ENCODE measurements at regions not wholly inside any gene's neighbourhood (a gene's known extent, or its start where the extent isn't known, plus 50 kb on each side); places are given as distances from the start of the nearest gene placed in this dataset.

DNA sequence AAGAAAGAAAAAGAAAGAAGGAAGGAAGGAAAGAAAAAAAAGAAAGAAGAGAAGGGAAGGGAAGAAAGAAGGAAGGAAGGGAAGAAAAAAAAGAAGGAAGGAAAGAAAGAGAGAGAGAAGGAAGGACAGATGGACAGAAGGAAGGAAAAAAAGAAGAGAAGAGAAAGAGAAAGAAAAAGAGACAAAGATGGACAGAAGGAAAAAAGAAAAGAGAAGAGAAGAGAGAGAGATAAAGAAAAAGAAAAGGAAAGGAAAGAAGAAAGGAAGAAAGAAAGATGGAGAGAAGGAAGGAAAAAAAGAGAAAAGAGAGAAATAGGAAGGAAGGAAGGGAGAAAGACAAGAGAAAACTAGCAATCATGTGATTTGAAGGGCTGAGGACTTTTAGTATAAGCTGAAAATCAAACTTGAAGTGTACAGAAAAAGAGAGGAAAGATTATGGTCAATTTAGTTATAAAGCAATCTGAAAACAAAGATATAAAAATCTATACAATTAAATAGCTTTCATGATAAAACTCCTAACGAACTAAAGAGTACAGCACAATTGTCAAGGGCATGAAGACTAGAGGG lies 115.3 kb downstream of the LTN1 start:
- Histone ChIP-seq H3K36me3 (ENCODE audit: insufficient read depth, low read length) (peaks cover 86% of the 10 kb centered on the region), H3K4me3 (ENCODE audit: low read length) (no peak overlapping the region), H3K4me1 (ENCODE audit: insufficient read depth, low read length) (no peaks in the 10 kb centered on the region), H3K9me3 (ENCODE audit: insufficient read depth, low read depth, low read length) (no peaks in the 10 kb centered on the region), H3K27me3 (ENCODE audit: insufficient read depth, low read length) (no peaks in the 10 kb centered on the region), H3K9ac (ENCODE audit: low read depth, low read length) (no peak overlapping the region), H3K27ac (ENCODE audit: low read depth, low read length) (no peak overlapping the region)
- WGBS: 100% methylated on average over 1 of the region's 1 CpG

DNA sequence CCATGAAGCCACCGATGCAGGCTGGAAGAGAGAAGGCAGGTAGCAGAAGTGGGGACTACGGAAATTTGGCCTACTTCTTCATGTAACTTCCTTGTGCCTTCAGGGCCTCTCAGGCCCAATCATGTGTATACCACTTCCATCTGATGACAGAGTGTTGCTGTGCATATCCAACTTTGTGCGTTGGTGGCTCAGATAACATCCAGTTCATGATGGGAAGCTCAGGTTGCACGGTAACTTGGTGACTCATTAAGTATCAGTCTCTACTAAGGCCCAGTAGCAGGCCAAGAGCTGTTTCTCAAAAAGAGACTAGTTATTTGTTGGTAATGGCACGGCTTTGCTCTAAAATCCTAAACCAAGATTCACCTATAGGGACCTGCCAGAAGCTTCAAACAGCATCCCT lies 117.6 kb downstream of the LTN1 start:
- Histone ChIP-seq H3K4me1 (ENCODE audit: insufficient read depth, low read length) (no peaks in the 10 kb centered on the region), H3K27me3 (ENCODE audit: insufficient read depth, low read length) (no peaks in the 10 kb centered on the region), H3K27ac (ENCODE audit: low read depth, low read length) (no peak overlapping the region), H3K9me3 (ENCODE audit: insufficient read depth, low read depth, low read length) (no peaks in the 10 kb centered on the region), H3K9ac (ENCODE audit: low read depth, low read length) (no peak overlapping the region), H3K4me3 (ENCODE audit: low read length) (no peak overlapping the region), H3K36me3 (ENCODE audit: insufficient read depth, low read length) (peaks cover 78% of the 10 kb centered on the region)
- 77% methylated on average over 5 of the region's 5 CpGs for WGBS

DNA sequence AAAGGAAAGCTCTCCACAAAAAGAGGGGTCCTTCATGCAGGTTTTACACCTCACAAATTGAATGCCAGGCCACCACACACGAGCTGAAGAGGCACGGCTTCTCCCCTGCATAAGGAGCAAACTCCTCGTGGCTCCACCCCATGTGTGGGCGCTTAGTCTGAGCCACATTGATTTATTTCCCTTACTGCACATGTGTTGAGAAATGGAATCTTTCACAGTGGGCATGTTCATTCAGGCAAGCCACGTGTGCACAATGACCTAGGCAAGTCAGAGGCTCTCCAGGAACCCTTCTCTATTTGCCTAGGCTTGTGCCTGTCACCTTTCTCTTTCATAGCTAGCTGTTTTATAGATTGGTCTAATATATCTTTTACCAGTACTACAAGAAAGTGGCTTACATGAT lies 120.5 kb downstream of the LTN1 start:
- peaks cover 68% of the 10 kb centered on the region for H3K36me3 ChIP-seq (ENCODE audit: insufficient read depth, low read length)
- H3K27ac ChIP-seq (ENCODE audit: low read depth, low read length): no peak overlapping the region

DNA sequence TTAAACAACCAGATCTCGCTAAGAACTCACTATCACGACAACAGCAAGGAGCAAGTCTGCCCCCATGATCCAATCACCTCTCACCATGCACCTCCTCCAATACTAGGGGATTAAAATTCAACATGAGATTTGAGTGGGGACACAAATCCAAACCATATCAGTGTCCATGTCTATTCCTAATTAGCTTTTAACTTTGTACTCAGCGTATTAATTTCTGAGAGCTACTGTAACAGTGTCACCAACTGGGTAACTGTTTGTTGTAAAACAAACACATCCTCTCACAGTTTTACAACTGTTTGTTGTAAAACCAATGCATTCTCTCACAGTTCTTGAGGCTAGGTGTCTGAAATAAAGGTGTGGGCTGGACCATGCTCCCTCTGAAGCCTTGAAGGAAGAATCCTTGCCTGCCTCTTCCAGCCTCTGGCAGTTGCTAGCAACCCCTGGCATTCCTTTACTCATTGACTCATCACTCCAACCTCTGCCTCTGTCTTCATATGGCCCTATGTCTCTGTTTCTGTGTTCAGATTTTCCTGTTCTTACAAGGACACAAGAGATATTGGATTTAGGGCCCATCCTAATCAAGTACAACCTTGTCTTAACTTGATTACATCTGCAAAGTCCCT lies 121.2 kb downstream of the LTN1 start:
- no peaks in the 10 kb centered on the region for H3K4me1 ChIP-seq (ENCODE audit: insufficient read depth, low read length)
- H3K36me3 ChIP-seq (ENCODE audit: insufficient read depth, low read length): peaks cover 66% of the 10 kb centered on the region
- H3K9me3 ChIP-seq (ENCODE audit: insufficient read depth, low read depth, low read length): no peaks in the 10 kb centered on the region
- no peak overlapping the region for H3K4me3 ChIP-seq (ENCODE audit: low read length)
- 97% methylated on average over 3 of the region's 3 CpGs for WGBS
- H3K27me3 ChIP-seq (ENCODE audit: insufficient read depth, low read length): no peaks in the 10 kb centered on the region
- no peak overlapping the region for H3K9ac ChIP-seq (ENCODE audit: low read depth, low read length)
- H3K27ac ChIP-seq (ENCODE audit: low read depth, low read length): no peak overlapping the region

More for the DNA sequence above, 120.5 kb downstream of the LTN1 start:
- H3K4me3 ChIP-seq (ENCODE audit: low read length): no peak overlapping the region
- 86% methylated on average over 5 of the region's 5 CpGs for WGBS
- H3K9me3 ChIP-seq (ENCODE audit: insufficient read depth, low read depth, low read length): no peaks in the 10 kb centered on the region
- H3K9ac ChIP-seq (ENCODE audit: low read depth, low read length): no peak overlapping the region
- H3K27me3 ChIP-seq (ENCODE audit: insufficient read depth, low read length): no peaks in the 10 kb centered on the region
- no peaks in the 10 kb centered on the region for H3K4me1 ChIP-seq (ENCODE audit: insufficient read depth, low read length)

DNA sequence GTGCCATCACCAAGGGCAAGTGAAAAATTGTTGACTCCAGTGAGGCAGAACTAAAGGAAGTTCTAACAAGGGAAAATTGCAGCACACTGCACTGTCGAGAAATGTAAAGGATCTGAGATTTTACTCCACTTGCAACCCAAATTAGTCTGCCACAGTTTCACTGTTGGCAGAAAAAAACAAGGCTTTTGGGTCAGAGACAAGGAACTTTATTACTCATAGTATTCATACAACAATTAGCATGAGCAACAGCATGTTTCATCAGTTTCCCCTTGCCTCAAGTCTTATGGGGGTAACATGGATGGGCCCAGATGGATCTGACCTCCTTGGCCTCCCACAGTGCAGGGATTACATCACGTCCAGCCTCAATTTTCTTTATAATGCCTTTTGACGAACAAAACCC lies 125.3 kb downstream of the LTN1 start:
- 73% methylated on average over 3 of the region's 3 CpGs for WGBS
- H3K4me1 ChIP-seq (ENCODE audit: insufficient read depth, low read length): no peaks in the 10 kb centered on the region
- H3K27me3 ChIP-seq (ENCODE audit: insufficient read depth, low read length): no peaks in the 10 kb centered on the region
- H3K9me3 ChIP-seq (ENCODE audit: insufficient read depth, low read depth, low read length): no peaks in the 10 kb centered on the region
- H3K4me3 ChIP-seq (ENCODE audit: low read length): no peak overlapping the region
- H3K36me3 ChIP-seq (ENCODE audit: insufficient read depth, low read length): peaks cover 25% of the 10 kb centered on the region
- no peak overlapping the region for H3K9ac ChIP-seq (ENCODE audit: low read depth, low read length)
- H3K27ac ChIP-seq (ENCODE audit: low read depth, low read length): no peak overlapping the region

DNA sequence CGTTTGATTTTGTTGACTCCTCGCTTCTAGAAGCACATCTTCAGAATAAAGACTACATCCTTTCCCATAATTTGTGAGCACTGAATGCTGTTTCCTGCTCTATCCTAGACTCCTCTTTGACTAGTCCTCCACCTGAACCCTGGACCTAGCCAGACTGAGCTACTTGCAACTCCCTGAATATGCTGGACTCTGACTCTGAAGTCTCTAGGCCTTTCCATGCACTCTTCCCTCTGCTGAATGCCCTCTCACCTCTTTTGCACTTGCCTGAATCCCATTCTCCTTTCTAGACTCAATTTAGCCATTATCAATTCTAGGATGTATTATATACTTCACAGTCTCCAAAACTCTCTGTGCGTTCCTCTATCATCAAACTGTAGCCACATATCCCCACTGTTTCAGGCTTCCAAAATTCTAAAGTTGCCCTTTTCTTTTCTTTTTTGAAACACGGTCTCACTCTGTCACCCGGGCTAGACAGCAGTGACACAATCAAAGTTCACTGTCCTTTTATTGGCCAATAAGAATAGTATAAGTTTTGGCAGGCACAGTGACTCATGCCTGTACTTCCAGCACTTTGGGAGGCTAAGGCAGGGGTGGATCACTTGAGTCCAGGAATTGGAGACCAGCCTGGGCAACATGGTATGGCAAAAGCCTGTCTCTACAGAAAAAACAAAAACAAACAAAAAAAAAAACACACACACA lies 127.0 kb downstream of the LTN1 start:
- WGBS: 95% methylated on average over 5 of the region's 5 CpGs
- no peaks in the 10 kb centered on the region for H3K27me3 ChIP-seq (ENCODE audit: insufficient read depth, low read length)
- no peaks in the 10 kb centered on the region for H3K9me3 ChIP-seq (ENCODE audit: insufficient read depth, low read depth, low read length)
- H3K36me3 ChIP-seq (ENCODE audit: insufficient read depth, low read length): peaks cover 13% of the 10 kb centered on the region
- H3K4me1 ChIP-seq (ENCODE audit: insufficient read depth, low read length): no peaks in the 10 kb centered on the region
- H3K27ac ChIP-seq (ENCODE audit: low read depth, low read length): no peak overlapping the region
- no peak overlapping the region for H3K9ac ChIP-seq (ENCODE audit: low read depth, low read length)
- H3K4me3 ChIP-seq (ENCODE audit: low read length): no peak overlapping the region

DNA sequence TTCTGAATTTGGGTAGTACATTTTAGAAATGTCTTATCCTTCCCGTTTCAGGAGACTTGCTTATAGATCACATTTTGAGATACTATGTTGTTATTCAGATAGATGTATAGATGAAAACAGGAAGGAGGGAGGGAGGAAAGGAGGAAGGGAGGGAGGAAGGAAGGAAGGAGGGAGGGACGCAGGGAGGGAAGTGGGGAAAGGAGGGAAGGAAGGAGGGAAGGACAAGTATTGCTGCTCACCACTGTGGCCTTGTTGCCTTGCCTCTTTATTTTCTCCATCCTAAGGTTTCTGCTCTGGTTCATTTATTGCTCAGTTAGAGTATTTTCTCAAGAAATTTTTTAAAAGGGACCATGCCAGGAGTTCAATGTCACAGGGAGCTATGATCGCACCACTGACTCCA lies 134.3 kb downstream of the LTN1 start:
- WGBS: 89% methylated on average over 3 of the region's 3 CpGs
- H3K27me3 ChIP-seq (ENCODE audit: insufficient read depth, low read length): no peaks in the 10 kb centered on the region
- H3K9ac ChIP-seq (ENCODE audit: low read depth, low read length): no peak overlapping the region
- no peaks in the 10 kb centered on the region for H3K4me1 ChIP-seq (ENCODE audit: insufficient read depth, low read length)
- no peak overlapping the region for H3K4me3 ChIP-seq (ENCODE audit: low read length)
- H3K9me3 ChIP-seq (ENCODE audit: insufficient read depth, low read depth, low read length): no peaks in the 10 kb centered on the region
- no peaks in the 10 kb centered on the region for H3K36me3 ChIP-seq (ENCODE audit: insufficient read depth, low read length)
- no peak overlapping the region for H3K27ac ChIP-seq (ENCODE audit: low read depth, low read length)

DNA sequence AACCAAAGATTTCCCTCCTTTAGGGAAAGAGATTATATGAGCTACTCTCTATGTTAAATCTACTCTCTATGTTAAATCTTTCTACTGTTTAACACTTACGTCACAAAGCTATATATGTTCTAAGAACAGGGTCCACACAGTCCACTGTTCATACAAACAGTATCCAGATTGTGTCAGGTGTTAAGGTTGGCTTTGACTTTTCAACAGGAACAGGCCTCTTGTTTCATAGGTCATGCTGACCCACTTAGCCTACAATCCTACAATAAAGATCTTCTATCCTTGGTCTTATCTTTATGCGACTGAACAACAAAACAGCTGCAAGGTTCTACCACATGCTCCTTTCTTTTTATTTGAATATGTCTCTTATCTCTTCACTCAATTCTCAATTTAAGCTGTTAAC lies 134.9 kb downstream of the LTN1 start:
- Histone ChIP-seq H3K36me3 (ENCODE audit: insufficient read depth, low read length) (no peaks in the 10 kb centered on the region), H3K9me3 (ENCODE audit: insufficient read depth, low read depth, low read length) (no peaks in the 10 kb centered on the region), H3K27me3 (ENCODE audit: insufficient read depth, low read length) (no peaks in the 10 kb centered on the region), H3K27ac (ENCODE audit: low read depth, low read length) (no peak overlapping the region), H3K4me3 (ENCODE audit: low read length) (no peak overlapping the region), H3K4me1 (ENCODE audit: insufficient read depth, low read length) (no peaks in the 10 kb centered on the region), H3K9ac (ENCODE audit: low read depth, low read length) (no peak overlapping the region)
- 96% methylated on average over 2 of the region's 2 CpGs for WGBS

DNA sequence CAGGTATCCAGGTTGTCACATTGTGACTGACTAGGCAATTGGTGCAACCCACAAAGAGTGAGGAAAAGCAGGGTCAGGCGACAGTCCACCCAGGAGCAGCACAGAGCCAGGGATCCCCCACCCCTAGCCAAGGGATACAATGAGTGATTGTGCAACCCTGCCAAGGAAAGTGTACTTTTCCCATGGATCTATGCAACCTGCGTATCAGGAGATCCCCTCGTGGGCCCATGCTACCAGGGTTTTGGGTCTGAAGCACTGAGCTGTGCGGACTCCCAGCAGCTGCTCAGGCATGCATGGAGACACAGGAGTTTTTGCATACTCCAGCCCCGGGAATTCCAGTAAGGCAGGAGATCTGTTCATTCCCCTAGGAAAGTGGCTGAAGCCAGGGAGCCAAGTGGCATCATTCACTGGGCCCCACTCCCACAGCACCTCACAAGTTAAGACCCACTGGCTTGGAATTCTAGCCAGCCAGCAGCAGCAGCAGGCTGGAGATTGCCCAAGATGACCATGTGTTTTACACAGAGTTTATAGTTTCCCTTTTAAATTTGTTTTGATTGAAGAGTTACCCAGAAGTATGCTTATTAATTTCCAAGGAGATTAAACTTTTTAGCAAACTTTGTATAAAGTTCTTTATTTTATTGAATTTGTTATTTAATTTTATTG lies 136.0 kb downstream of the LTN1 start:
- 80% methylated on average over 5 of the region's 5 CpGs for WGBS

DNA sequence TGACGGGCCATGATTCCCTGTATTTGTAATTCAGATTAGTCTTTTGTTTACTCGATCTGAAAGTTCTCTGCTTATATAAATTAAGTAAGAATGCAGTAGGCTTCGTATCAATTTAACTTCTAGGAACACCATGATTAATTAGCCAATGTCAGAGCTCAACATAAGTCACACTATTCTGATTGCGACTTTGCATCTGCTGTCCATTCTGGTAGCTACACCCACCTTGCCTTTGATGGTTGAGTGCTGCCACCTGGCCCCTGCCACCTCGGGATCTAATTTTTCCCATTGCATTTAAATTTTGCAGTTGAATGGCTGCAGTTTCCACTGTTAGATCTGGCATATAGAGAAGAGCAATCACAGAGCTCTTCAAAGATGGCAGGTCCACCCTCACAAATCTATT lies 140.0 kb downstream of the LTN1 start:
- 94% methylated on average over 4 of the region's 5 CpGs for WGBS

More for the DNA sequence above, 136.0 kb downstream of the LTN1 start:
- Histone ChIP-seq H3K36me3 (ENCODE audit: insufficient read depth, low read length) (no peaks in the 10 kb centered on the region), H3K4me3 (ENCODE audit: low read length) (no peak overlapping the region), H3K9ac (ENCODE audit: low read depth, low read length) (no peak overlapping the region), H3K9me3 (ENCODE audit: insufficient read depth, low read depth, low read length) (no peaks in the 10 kb centered on the region), H3K27me3 (ENCODE audit: insufficient read depth, low read length) (no peaks in the 10 kb centered on the region), H3K27ac (ENCODE audit: low read depth, low read length) (no peak overlapping the region), H3K4me1 (ENCODE audit: insufficient read depth, low read length) (no peaks in the 10 kb centered on the region)

DNA sequence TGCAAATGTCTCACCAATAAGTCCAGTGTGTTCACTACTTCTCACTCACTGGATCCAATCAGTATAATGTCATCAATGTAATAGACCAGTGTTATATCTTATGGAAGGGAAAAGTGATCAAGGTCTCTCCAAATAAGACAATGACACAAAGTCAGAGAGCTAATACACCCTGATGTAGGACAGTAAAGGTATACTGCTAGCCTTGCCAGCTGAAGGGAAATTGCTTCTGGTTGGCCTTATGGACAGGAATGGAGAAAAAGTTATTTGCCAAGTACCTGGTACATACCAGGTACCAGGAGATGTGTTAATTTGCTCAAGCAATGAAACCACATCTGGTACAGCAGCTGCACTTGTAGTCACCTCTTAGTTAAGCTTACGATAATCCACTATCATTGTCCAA lies 141.0 kb downstream of the LTN1 start:
- no peaks in the 10 kb centered on the region for H3K4me1 ChIP-seq (ENCODE audit: insufficient read depth, low read length)
- H3K9ac ChIP-seq (ENCODE audit: low read depth, low read length): no peak overlapping the region
- 100% methylated on average over 1 of the region's 1 CpG for WGBS
- no peaks in the 10 kb centered on the region for H3K9me3 ChIP-seq (ENCODE audit: insufficient read depth, low read depth, low read length)
- no peaks in the 10 kb centered on the region for H3K36me3 ChIP-seq (ENCODE audit: insufficient read depth, low read length)
- H3K27ac ChIP-seq (ENCODE audit: low read depth, low read length): no peak overlapping the region
- no peaks in the 10 kb centered on the region for H3K27me3 ChIP-seq (ENCODE audit: insufficient read depth, low read length)
- H3K4me3 ChIP-seq (ENCODE audit: low read length): no peak overlapping the region

More for the DNA sequence above, 140.0 kb downstream of the LTN1 start:
- Histone ChIP-seq H3K9me3 (ENCODE audit: insufficient read depth, low read depth, low read length) (no peaks in the 10 kb centered on the region), H3K9ac (ENCODE audit: low read depth, low read length) (no peak overlapping the region), H3K4me3 (ENCODE audit: low read length) (no peak overlapping the region), H3K4me1 (ENCODE audit: insufficient read depth, low read length) (no peaks in the 10 kb centered on the region), H3K27me3 (ENCODE audit: insufficient read depth, low read length) (no peaks in the 10 kb centered on the region), H3K27ac (ENCODE audit: low read depth, low read length) (no peak overlapping the region), H3K36me3 (ENCODE audit: insufficient read depth, low read length) (no peaks in the 10 kb centered on the region)
